Fibroblast of skin of back (primary cell): ENCODE measurements at regions not wholly inside any gene's neighbourhood (a gene's known extent, or its start where the extent isn't known, plus 50 kb on each side); places are given as distances from the start of the nearest gene placed in this dataset.

Experiments used
- DNase-seq: peaks from one replicate; pipeline ENCODE4 v3.0.0-alpha.2; 2013

- no peak for DNase-seq
Observed at GRCh38 chr2:16870491-16871076, 204.9 kb upstream of the CYRIA start.

GRCh38 chr2:16869711-16870110 lies 204.1 kb upstream of the CYRIA start:
- no peak for DNase-seq

GRCh38 chr2:16862471-16862870 lies 196.8 kb upstream of the CYRIA start:
- DNase-seq: no peak

DNA sequence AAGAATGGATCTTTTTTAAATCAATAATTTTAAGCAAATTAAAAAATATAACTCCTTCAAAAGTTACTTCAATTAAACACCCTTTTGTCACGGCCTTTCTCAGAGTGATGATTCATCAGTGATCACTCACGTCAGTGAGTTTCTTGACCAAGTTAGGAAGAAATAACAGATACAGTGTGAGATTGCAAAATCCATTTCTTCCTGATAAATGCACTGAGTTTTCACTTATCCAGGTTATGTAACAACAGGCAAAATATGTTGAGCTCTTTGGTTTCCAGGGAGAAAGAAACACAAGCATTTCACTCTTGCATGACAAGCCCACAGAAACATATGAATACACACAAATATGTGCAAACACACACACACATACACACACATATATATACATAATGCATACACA lies 195.9 kb upstream of the CYRIA start:
- DNase-seq: peak; percentile 1

GRCh38 chr2:16861111-16861510 lies 195.5 kb upstream of the CYRIA start:
- no peak for DNase-seq

DNA sequence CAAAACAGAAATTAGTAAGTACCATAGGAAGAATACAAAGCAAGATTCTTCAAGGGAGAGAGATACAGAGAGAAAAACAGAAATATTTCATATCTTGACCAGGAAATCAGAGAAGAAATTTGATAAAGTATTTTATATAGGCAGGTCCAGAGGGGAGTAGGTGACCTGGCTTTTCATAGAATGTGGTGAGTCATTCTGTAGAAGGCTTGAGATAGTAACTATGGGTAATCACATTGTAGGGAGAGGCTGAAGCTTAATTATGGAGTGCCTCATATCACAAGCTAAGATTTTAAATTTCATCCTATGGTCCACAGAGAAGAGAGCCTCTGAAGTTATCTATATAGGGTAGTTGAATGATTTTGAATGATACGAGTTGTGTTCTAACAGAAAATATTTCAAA lies 195.0 kb upstream of the CYRIA start:
- DNase-seq: no peak

DNA sequence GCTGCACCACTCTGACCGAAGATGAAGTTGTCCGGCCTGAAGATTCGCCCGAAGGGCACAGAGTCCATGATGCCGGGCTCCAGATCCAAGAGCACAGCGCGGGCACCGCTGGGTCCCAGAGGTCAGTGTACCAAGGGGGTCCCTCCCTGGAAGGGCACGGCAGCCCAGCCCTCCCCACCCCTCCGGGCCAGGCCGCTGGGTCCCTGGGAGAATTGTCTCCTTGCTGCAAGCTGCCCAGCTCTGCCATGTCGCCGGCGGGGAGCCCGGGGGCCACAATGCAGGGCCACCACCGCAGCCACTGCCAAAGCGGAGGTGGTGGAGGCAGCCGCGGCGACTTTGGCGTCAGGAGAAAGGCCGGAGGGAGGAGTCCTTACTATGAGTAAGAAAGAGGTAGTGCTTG lies 189.5 kb upstream of the CYRIA start:
- DNase-seq: no peak

- DNase-seq: no peak
Observed at GRCh38 chr2:16853088-16853487, 187.5 kb upstream of the CYRIA start.

DNA sequence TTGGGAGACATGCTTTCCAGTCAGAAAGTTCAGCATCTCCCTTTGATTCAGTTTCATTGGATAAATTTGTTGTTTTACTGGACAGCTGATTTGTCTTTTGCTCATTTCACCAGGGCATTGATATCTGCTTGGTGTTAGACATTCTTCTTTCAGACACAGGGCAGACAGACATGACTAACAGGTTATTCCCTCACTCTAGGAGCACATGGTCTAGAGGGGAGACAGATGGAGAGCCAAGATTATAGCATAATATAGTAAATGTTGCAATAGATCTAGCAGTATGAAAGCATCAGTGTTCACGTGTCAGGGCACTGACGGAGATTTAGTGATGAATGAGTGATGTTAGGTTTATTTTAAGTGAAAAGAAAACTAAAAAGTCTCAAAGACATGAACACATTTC lies 187.0 kb upstream of the CYRIA start:
- no peak for DNase-seq

GRCh38 chr2:16851126-16851525 lies 185.5 kb upstream of the CYRIA start:
- no peak for DNase-seq

DNA sequence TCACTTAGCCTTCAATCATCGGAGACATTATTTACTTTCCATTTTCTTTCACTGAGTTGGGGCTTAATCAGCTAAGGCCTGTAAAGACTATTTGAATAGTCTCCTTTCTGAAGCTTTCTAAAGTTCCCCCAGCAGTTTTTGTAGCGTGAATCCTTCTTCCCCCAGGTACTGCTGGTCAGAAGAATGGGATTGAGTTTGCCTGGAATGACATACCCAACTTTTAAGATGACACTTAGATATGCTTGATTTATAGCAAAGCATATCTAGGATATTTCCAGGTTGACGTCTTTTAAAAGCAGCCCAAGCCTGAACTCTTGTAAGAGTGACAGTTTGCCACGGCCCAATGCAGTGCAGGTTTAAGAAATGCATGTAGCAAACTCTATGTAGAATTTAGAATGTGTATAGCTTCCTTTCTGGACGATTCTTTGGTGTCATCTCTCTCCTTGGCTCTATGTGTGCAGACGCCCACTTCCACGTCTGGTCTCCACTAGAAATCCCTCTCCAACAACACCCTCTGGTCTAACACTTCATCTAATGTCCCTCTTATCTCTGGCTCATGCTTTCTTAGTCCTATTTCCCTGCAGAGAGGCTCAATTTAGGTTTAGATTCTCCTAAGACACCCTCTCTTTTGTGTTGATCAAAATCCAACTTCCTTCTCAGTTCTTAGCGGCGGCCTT lies 175.0 kb upstream of the CYRIA start:
- DNase-seq: no peak

DNA sequence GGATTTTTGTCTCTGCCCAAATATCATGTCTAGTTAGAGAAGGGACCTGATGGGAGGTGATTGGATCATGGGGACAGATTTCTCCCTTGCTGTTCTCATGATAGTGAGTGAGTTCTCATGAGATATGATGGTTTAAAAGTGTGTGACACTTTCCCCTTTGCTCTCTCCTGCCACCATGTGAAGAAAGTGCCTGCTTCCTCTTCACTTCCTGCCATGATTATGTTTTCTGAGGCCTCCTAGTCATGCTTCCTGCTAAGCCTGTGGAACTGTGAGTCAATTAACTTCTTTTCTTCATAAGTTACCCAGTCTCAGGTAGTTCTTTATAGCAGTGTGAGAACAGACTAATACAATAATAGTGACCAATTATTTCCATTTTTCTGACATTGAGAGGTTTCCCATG lies 167.3 kb upstream of the CYRIA start:
- DNase-seq: no peak

- no peak for DNase-seq
Observed at GRCh38 chr2:16828828-16829160, 163.2 kb upstream of the CYRIA start.

DNA sequence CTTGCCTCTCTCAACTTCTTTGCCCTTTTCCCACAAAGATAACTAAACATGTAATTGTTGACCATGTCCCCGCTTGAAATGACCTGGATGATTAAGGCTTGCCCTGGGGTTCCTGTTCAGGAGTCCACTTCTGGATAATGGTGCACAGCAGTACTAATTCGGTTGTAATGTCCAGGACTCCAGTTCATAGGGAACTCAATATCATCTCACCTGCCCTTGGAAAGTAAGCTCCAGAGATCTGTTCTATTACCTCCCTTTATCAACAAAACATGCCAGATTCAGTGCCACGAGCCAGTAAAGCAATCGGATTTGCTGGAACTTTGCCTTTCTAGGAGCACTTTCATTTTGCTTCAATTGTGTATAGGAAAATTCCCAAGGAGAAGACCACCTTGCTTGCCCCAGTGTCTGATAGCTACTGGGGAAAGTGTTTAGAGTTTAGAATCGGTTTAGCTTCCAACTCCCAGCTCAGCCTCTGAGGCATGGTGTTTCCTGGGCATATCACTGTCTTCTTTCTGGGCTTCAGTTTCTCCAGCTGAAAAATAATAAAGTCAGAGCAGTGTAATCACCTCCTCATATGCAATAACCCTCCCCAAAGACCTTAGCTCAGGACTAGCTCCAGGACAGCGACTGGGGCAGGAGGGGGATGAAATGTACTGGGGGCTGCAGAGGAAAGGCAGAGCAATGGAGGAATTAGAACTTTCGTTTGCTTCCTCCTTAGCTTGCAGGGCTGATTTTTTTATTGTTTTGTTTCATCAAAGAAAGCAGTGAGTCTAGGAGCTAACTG lies 162.6 kb upstream of the CYRIA start:
- DNase-seq: no peak

- no peak for DNase-seq
Observed at GRCh38 chr2:16824472-16824871, 158.8 kb upstream of the CYRIA start.

- DNase-seq: no peak
Observed at GRCh38 chr2:16821692-16822091, 156.1 kb upstream of the CYRIA start.

DNA sequence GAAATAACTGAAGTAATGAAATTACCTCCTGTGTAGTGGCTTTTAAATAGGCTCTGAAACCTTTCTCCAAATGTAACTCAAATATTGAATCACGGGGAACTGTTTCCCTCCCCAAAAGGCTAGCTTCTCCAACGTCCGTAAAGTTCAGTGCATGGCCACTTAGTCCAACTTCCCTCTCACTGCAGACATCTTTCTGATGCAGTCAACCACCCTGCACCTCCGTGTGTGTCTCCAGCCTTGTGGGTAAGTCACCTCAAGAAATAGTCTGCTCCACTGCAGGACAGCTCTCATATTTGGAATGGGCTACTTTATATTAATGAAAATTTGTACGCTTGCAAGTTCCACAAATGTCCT lies 152.5 kb upstream of the CYRIA start:
- no peak for DNase-seq

DNA sequence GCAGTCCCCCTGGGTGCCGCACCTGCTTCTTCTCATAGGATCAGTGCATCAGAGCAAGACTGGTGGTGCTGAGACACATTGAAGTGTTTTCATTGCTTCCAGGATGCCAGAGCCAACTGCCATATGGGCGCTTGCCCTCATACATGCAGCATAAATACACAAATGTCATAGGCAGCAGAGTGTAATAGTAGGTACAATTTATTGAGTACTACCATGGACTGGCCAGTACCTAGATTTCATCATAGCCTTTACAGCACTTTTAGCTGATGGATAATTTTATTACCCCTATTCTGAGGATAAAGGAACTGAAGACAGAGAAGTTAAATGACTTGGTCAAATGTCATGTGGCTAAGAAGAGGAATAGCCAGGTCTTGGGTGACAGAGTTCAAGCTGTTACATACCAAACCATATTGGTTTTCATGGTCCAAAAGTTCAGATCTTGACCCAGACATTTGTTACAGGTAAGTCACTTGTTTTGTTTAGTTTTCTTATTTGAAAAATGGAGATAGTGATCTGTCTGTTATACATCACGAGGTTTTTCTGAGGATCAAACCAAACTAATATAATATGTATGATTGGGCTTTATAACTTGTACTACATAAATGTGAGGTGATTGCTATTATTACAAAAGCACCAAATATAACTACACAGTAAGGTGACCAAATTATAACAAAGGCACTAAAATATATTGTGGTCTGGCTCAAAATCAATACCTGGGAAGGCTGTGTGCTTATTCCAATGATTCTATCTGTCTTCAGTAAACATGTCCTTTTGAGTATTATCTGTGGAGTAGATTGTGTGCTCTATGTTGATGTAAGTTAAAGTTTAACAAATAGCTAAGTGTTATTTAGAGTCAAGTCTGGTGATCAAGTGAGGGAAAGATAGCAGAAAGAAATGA lies 151.9 kb upstream of the CYRIA start:
- DNase-seq: no peak

GRCh38 chr2:16816522-16816921 lies 150.9 kb upstream of the CYRIA start:
- DNase-seq: no peak

GRCh38 chr2:16816016-16816415 lies 150.4 kb upstream of the CYRIA start:
- DNase-seq: no peak

GRCh38 chr2:16813593-16813992 lies 148.0 kb upstream of the CYRIA start:
- DNase-seq: no peak

- no peak for DNase-seq
Observed at GRCh38 chr2:16798472-16798871, 132.8 kb upstream of the CYRIA start.

GRCh38 chr2:16791496-16791895 lies 125.9 kb upstream of the CYRIA start:
- DNase-seq: no peak
